Ishikawa (cell line): ENCODE measurements at regions not wholly inside any gene's neighbourhood (a gene's known extent, or its start where the extent isn't known, plus 50 kb on each side); places are given as distances from the start of the nearest gene placed in this dataset.

ENCODE experiments used
- CREB1 ChIP-seq: IDR thresholded peaks from 2 replicates; pipeline ENCODE4 v1.6.1; 2012; ENCODE audit warnings: low read depth
- MAX ChIP-seq: IDR thresholded peaks from 2 replicates; pipeline ENCODE4 v1.6.1; 2012
- RAD21 ChIP-seq: IDR thresholded peaks from 2 replicates; pipeline ENCODE4 v1.6.1; 2012; ENCODE audit warnings: low read depth
- TAF1 ChIP-seq: IDR thresholded peaks from 2 replicates; pipeline ENCODE4 v1.6.1; 2012; ENCODE audit warnings: low read depth, mild to moderate bottlenecking

- TF ChIP-seq TAF1 (no peak), CREB1 (no peak), MAX (no peak), RAD21 (no peak)
Observed at GRCh38 chr3:43814461-43814860, 123.7 kb downstream of the ABHD5 start.
